OCI-LY1 (cell line): ENCODE measurements at regions not wholly inside any gene's neighbourhood (a gene's known extent, or its start where the extent isn't known, plus 50 kb on each side); places are given as distances from the start of the nearest gene placed in this dataset.

Source experiments
- EZH2 ChIP-seq: fragments of 200-600 bp; sonication (generic), shearing (Covaris generic); IDR thresholded peaks from 2 replicates; pipeline ENCODE4 v1.8.0; 2017; ENCODE audit warnings: borderline replicate concordance, mixed run types, mild to moderate bottlenecking, antibody characterized with exemption, low read length, moderate library complexity, mixed read lengths
- TF ChIP-seq, protein P1 (sequence below): fragments of 200-600 bp; sonication (generic), shearing (Covaris generic); IDR thresholded peaks from 2 replicates; pipeline ENCODE4 v1.5.1; 2017; ENCODE audit warnings: mild to moderate bottlenecking, antibody characterized with exemption, low read length, moderate library complexity, mixed read lengths

DNA sequence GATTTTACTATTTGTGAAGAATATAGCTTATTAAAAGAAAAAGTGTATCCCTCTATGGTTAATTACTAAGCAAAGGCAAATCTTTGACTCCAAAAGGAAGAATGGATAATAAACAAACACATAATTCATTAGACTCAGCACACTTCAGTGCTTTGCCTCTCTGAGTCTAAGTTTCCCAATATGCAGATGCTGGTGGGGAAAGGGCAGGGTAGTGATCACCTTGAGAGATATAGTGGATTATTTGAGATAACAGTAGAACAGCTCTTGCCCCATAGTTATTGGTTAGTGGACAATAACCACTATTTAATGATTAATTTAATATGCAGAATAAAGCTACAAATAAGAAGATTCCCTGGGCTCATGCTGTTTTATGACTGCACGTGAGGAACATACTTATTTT, 98.2 kb upstream of the SLC8A1 start:
- TF ChIP-seq, protein P1, sequence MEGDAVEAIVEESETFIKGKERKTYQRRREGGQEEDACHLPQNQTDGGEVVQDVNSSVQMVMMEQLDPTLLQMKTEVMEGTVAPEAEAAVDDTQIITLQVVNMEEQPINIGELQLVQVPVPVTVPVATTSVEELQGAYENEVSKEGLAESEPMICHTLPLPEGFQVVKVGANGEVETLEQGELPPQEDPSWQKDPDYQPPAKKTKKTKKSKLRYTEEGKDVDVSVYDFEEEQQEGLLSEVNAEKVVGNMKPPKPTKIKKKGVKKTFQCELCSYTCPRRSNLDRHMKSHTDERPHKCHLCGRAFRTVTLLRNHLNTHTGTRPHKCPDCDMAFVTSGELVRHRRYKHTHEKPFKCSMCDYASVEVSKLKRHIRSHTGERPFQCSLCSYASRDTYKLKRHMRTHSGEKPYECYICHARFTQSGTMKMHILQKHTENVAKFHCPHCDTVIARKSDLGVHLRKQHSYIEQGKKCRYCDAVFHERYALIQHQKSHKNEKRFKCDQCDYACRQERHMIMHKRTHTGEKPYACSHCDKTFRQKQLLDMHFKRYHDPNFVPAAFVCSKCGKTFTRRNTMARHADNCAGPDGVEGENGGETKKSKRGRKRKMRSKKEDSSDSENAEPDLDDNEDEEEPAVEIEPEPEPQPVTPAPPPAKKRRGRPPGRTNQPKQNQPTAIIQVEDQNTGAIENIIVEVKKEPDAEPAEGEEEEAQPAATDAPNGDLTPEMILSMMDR, result no peak
- TF ChIP-seq EZH2, result no peak
